H1 (cell line): ENCODE measurements at regions not wholly inside any gene's neighbourhood (a gene's known extent, or its start where the extent isn't known, plus 50 kb on each side); places are given as distances from the start of the nearest gene placed in this dataset.

Source experiments
- EGR1 ChIP-seq: IDR thresholded peaks from 2 replicates; pipeline ENCODE4 v1.6.1; 2011; ENCODE audit warnings: low read depth, low read length, borderline replicate concordance
- NANOG ChIP-seq: IDR thresholded peaks from 2 replicates; pipeline ENCODE4 v1.6.1; 2011; ENCODE audit warnings: low read length, low read depth, mild to moderate bottlenecking, inconsistent platforms; ENCODE audit not compliant: insufficient read depth, poor library complexity, severe bottlenecking

DNA sequence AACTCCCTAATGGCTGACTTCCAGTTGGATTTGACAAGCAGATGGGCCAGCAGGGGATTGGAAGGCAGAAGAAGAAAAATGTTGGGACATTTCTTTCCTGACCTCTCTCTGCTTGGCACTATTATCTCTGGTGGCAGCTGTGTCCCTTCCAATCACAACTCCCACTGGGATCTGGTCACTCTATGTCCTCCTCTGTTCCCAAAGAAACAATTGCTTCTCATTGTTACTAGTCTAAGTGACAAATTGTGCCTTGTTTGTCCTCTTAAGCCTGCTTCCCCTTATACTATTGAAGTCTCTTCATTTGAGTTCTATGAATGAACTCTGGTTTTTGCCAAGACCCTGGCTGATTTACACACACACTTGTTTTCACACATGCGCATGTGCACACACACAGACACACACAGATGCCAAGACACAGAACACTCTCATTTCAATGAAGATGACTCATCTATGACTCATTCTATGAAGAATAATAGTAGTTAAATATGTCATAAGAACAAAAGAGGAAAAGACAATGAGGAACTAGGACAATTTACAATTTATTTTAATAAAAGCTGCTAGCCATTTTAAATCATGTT, 83.0 kb upstream of the FAR2 start (continued):
- TF ChIP-seq NANOG (no peak), EGR1 (no peak)
